HCT116 (cell line): ENCODE measurements at regions not wholly inside any gene's neighbourhood (a gene's known extent, or its start where the extent isn't known, plus 50 kb on each side); places are given as distances from the start of the nearest gene placed in this dataset.

ENCODE experiments used
- ATAC-seq: fragments of 200-7000 bp; cut with Tn5 transposase; 2 replicates; pipeline ENCODE4 v1.9.1; 2020; ENCODE audit warnings: mild to moderate bottlenecking, moderate library complexity
- BruUV-seq: library from RNA; stranded (reverse); fragments of 400-500 nt; replicated peaks from 2 replicates; lab custom pipeline; 2021; lab: Mats Ljungman, UMichigan
- CTCF ChIA-PET: fragments of 300-600 bp; sonication (Branson Sonifier 250); formaldehyde crosslinking; loops from one replicate; lab custom pipeline; 2021; ENCODE audit warnings: antibody characterized with exemption; lab: Charles Lee
- POLR2A ChIA-PET: fragments of 300-600, 350-600 bp; sonication (Branson Sonifier 250); formaldehyde crosslinking; loops from one replicate; lab custom pipeline; 2021; ENCODE audit warnings: antibody characterized with exemption; lab: Charles Lee
- RAD21 ChIA-PET, 2 experiments: fragments of 300-600 bp; sonication (Branson Sonifier 250); formaldehyde crosslinking; loops; one replicate each; lab custom pipeline; 2023; ENCODE audit warnings: low total read pairs in 2 of 2; ENCODE audit not compliant: uncharacterized antibody in 2 of 2, unreplicated experiment in 2 of 2, low non-redundant PET in 1 of 2; lab: Charles Lee
- DNase-seq: peaks from one replicate; pipeline ENCODE4 v3.0.0-alpha.2; 2010; ENCODE audit warnings: low read depth, low spot score
- H2AFZ ChIP-seq: fragments of 200-600 bp; shearing (Covaris generic), sonication (generic); 2 replicates; pipeline ENCODE4 v1.6.1; 2017; ENCODE audit warnings: low read depth, mixed run types, mixed read lengths, antibody characterized with exemption, low read length; ENCODE audit not compliant: poor library complexity, severe bottlenecking
- H3K27ac ChIP-seq: 2 replicates; pipeline ENCODE4 v1.5.1; 2012; ENCODE audit warnings: low read depth, low read length
- H3K27me3 ChIP-seq: fragments of 200-600 bp; sonication (generic); 2 replicates; pipeline ENCODE4 v1.6.1; 2016; ENCODE audit warnings: mixed run types, low read length, mixed read lengths; ENCODE audit not compliant: insufficient read depth
- H3K36me3 ChIP-seq, 2 experiments: fragments of 200-500 bp in 1 of 2; fragments of 200-600 bp in 1 of 2; sonication (Bioruptor generic) in 1 of 2; sonication (generic) in 1 of 2; 2 replicates each; pipeline versions ENCODE4 v1.5.1 to v1.6.1; 2014 to 2016; ENCODE audit warnings: low read length in 2 of 2, inconsistent platforms in 1 of 2, mixed read lengths in 1 of 2, mixed run types in 1 of 2; ENCODE audit not compliant: insufficient read depth in 2 of 2, control insufficient read depth in 1 of 2
- H3K4me1 ChIP-seq, 2 experiments: fragments of 200-600 bp in 1 of 2; sonication (generic) in 1 of 2; 2 replicates each; pipeline versions ENCODE4 v1.5.1 to v1.6.1; 2012 to 2017; ENCODE audit warnings: low read length in 2 of 2, inconsistent platforms in 1 of 2, mild to moderate bottlenecking in 1 of 2, mixed read lengths in 1 of 2, mixed run types in 1 of 2, moderate library complexity in 1 of 2; ENCODE audit not compliant: insufficient read depth in 2 of 2, control insufficient read depth in 1 of 2
- H3K4me2 ChIP-seq: fragments of 200-600 bp; sonication (generic); 2 replicates; pipeline ENCODE4 v1.6.1; 2017; ENCODE audit warnings: mixed run types, low read length, mixed read lengths
- H3K4me3 ChIP-seq, 2 experiments: fragments of 200-600 bp in 1 of 2; sonication (generic) in 1 of 2; replicated peaks in 1 of 2; 2 replicates each; pipeline ENCODE4 v1.5.1; 2011 to 2016; ENCODE audit warnings: low read length in 2 of 2, control low read depth in 1 of 2, low read depth in 1 of 2, mild to moderate bottlenecking in 1 of 2, mixed read lengths in 1 of 2, mixed run types in 1 of 2
- H3K79me2 ChIP-seq: fragments of 200-600 bp; sonication (generic); 2 replicates; pipeline ENCODE4 v1.6.1; 2017; ENCODE audit warnings: mild to moderate bottlenecking, mixed run types, low read length, moderate library complexity, mixed read lengths; ENCODE audit not compliant: insufficient read depth
- H3K9ac ChIP-seq: fragments of 200-600 bp; sonication (generic); 2 replicates; pipeline ENCODE4 v1.6.1; 2016; ENCODE audit warnings: low read length, mixed read lengths
- H3K9me2 ChIP-seq: fragments of 200-600 bp; sonication (generic), shearing (Covaris generic); 2 replicates; pipeline ENCODE4 v1.6.1; 2017; ENCODE audit warnings: mixed run types, mild to moderate bottlenecking, moderate library complexity; ENCODE audit not compliant: insufficient read depth
- H3K9me3 ChIP-seq, 2 experiments: fragments of 200-500 bp in 1 of 2; fragments of 200-600 bp in 1 of 2; sonication (Bioruptor generic) in 1 of 2; sonication (generic) in 1 of 2; 2 replicates each; pipeline ENCODE4 v1.6.1; 2014 to 2017; ENCODE audit warnings: low read length in 2 of 2, mixed read lengths in 2 of 2, inconsistent platforms in 1 of 2, low read depth in 1 of 2, mild to moderate bottlenecking in 1 of 2, mixed run types in 1 of 2, moderate library complexity in 1 of 2; ENCODE audit not compliant: control insufficient read depth in 1 of 2, insufficient read depth in 1 of 2
- H4K20me1 ChIP-seq: fragments of 200-600 bp; sonication (generic), shearing (Covaris generic); 2 replicates; pipeline ENCODE4 v1.6.1; 2017; ENCODE audit warnings: mixed run types, mild to moderate bottlenecking, moderate library complexity; ENCODE audit not compliant: insufficient read depth
- CEBPB ChIP-seq: IDR thresholded peaks from 2 replicates; pipeline ENCODE4 v1.6.1; 2012; ENCODE audit warnings: low read depth
- CTCF ChIP-seq, 3 experiments: fragments of 200-600 bp in 1 of 3; sonication (generic) in 1 of 3; IDR thresholded peaks in 2 of 3; conservative IDR thresholded peaks in 1 of 3; 2 replicates each; pipeline ENCODE4 v1.5.1; 2012 to 2017; ENCODE audit warnings: low read depth in 2 of 3, low read length in 2 of 3, antibody characterized with exemption in 1 of 3, borderline replicate concordance in 1 of 3, control low read depth in 1 of 3, mild to moderate bottlenecking in 1 of 3, mixed read lengths in 1 of 3, mixed run types in 1 of 3, moderate library complexity in 1 of 3; ENCODE audit not compliant: insufficient read depth in 1 of 3
- EGR1 ChIP-seq: IDR thresholded peaks from 2 replicates; pipeline ENCODE4 v1.6.1; 2012; ENCODE audit warnings: low read depth
- EZH2 ChIP-seq: fragments of 200-600 bp; sonication (generic); IDR thresholded peaks from 2 replicates; pipeline ENCODE4 v1.6.1; 2017; ENCODE audit warnings: antibody characterized with exemption, mixed run types
- EZH2phosphoT487 ChIP-seq: fragments of 200-600 bp; IDR thresholded peaks from 2 replicates; pipeline ENCODE4 v1.6.1; 2018; ENCODE audit warnings: antibody characterized with exemption, borderline replicate concordance
- JUND ChIP-seq: IDR thresholded peaks from 2 replicates; pipeline ENCODE4 v1.6.1; 2012
- POLR2AphosphoS5 ChIP-seq: IDR thresholded peaks from 2 replicates; pipeline ENCODE4 v1.6.1; 2011; ENCODE audit warnings: mild to moderate bottlenecking, low read depth, low read length, moderate library complexity
- RAD21 ChIP-seq: IDR thresholded peaks from 2 replicates; pipeline ENCODE4 v1.6.1; 2012; ENCODE audit warnings: low read depth, mild to moderate bottlenecking
- SRF ChIP-seq: IDR thresholded peaks from 2 replicates; pipeline ENCODE4 v1.6.1; 2012; ENCODE audit warnings: low read depth
- TCF7L2 ChIP-seq: IDR thresholded peaks from 2 replicates; pipeline ENCODE4 v1.7.0; 2011; ENCODE audit warnings: borderline replicate concordance, inconsistent platforms; ENCODE audit not compliant: insufficient read depth, insufficient read length; ENCODE audit errors: extremely low read depth
- YY1 ChIP-seq: IDR thresholded peaks from 2 replicates; pipeline ENCODE4 v1.6.1; 2011; ENCODE audit warnings: low read length, low read depth, moderate library complexity, mild to moderate bottlenecking; ENCODE audit not compliant: insufficient replicate concordance; ENCODE audit errors: extremely low read depth
- intact Hi-C: fragments of 100-400 bp; cut with micrococcal nuclease; formaldehyde crosslinking; loops from 2 replicates; pipeline ENCODE4 v1.10.0; 2022
- TF ChIP-seq, protein P1 (sequence below): IDR thresholded peaks from 2 replicates; pipeline ENCODE4 v1.6.1; 2012; ENCODE audit warnings: low read depth
- TF ChIP-seq, protein P2 (sequence below): IDR thresholded peaks from 2 replicates; pipeline ENCODE4 v1.6.1; 2011; ENCODE audit warnings: mild to moderate bottlenecking, low read length, moderate library complexity; ENCODE audit not compliant: insufficient replicate concordance; ENCODE audit errors: extremely low read depth

DNA sequence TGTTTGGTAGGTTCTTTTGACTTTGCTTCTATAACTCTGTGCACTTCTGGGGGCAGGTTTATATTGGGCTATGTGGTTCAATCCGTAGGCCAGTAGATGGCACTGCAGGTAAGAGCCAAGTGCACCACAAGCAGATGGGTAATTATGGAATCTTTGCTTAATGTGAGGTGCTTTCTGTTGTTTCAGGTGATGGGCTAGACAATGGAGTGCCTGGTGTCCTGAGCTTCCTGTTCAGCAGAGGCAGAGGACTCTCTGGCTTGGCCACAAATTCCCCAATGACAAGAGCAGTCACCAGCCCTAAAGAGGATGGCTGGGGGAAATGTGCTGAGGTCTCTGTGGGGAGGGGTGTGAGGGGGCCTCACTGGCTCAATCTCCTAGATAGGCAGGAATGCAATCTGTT is 455.0 kb downstream of the CCSER2 start:
- TF ChIP-seq POLR2AphosphoS5 (no peak), SRF (no peak), TCF7L2 (no peak), CEBPB (no peak), RAD21 (peak; percentile 66), JUND (no peak), EZH2 (no peak), YY1 (no peak), CTCF (IDR thresholded peaks at IDR 0.05 in 2 of 3, conservative IDR thresholded peaks at IDR 0.05 in 1 of 3; ENCODE audit: borderline replicate concordance in 1 of 3, insufficient read depth in 1 of 3, low read depth in 2 of 3, low read length in 2 of 3) (peak; percentile 43 to 79 (median 78); a peak in 5 of 6 replicates), EGR1 (no peak), EZH2phosphoT487 (no peak)
- TF ChIP-seq, protein P1, sequence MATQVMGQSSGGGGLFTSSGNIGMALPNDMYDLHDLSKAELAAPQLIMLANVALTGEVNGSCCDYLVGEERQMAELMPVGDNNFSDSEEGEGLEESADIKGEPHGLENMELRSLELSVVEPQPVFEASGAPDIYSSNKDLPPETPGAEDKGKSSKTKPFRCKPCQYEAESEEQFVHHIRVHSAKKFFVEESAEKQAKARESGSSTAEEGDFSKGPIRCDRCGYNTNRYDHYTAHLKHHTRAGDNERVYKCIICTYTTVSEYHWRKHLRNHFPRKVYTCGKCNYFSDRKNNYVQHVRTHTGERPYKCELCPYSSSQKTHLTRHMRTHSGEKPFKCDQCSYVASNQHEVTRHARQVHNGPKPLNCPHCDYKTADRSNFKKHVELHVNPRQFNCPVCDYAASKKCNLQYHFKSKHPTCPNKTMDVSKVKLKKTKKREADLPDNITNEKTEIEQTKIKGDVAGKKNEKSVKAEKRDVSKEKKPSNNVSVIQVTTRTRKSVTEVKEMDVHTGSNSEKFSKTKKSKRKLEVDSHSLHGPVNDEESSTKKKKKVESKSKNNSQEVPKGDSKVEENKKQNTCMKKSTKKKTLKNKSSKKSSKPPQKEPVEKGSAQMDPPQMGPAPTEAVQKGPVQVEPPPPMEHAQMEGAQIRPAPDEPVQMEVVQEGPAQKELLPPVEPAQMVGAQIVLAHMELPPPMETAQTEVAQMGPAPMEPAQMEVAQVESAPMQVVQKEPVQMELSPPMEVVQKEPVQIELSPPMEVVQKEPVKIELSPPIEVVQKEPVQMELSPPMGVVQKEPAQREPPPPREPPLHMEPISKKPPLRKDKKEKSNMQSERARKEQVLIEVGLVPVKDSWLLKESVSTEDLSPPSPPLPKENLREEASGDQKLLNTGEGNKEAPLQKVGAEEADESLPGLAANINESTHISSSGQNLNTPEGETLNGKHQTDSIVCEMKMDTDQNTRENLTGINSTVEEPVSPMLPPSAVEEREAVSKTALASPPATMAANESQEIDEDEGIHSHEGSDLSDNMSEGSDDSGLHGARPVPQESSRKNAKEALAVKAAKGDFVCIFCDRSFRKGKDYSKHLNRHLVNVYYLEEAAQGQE = no peak
- TF ChIP-seq, protein P2, sequence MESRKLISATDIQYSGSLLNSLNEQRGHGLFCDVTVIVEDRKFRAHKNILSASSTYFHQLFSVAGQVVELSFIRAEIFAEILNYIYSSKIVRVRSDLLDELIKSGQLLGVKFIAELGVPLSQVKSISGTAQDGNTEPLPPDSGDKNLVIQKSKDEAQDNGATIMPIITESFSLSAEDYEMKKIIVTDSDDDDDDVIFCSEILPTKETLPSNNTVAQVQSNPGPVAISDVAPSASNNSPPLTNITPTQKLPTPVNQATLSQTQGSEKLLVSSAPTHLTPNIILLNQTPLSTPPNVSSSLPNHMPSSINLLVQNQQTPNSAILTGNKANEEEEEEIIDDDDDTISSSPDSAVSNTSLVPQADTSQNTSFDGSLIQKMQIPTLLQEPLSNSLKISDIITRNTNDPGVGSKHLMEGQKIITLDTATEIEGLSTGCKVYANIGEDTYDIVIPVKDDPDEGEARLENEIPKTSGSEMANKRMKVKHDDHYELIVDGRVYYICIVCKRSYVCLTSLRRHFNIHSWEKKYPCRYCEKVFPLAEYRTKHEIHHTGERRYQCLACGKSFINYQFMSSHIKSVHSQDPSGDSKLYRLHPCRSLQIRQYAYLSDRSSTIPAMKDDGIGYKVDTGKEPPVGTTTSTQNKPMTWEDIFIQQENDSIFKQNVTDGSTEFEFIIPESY = no peak
- Histone ChIP-seq H4K20me1 (no peaks in the 10 kb centered on the region), H3K4me1 (no peaks in the 10 kb centered on the region), H3K27me3 (no peaks in the 10 kb centered on the region), H3K9ac (no peak overlapping the region), H3K36me3 (no peaks in the 10 kb centered on the region), H3K9me3 (no peaks in the 10 kb centered on the region), H3K9me2 (no peaks in the 10 kb centered on the region), H3K4me3 (no peak overlapping the region), H3K27ac (no peak overlapping the region), H3K4me2 (no peak overlapping the region), H3K79me2 (no peaks in the 10 kb centered on the region), H2AFZ (no peak overlapping the region)
- ChIA-PET CTCF (interaction anchor here (1.2 kb wide), 1 partner anchor 37 kb away, joined by 4 read pairs; no protein-coding TSS in a partner anchor), RAD21 (no interaction called here), POLR2A (no interaction called here)
- no TSS peak for BruUV-seq
- DNase-seq = peak; percentile 12
- peak; percentile 89 for ATAC-seq
- intact Hi-C loops = no loop called here
